GM12878 (cell line): ENCODE measurements at regions not wholly inside any gene's neighbourhood (a gene's known extent, or its start where the extent isn't known, plus 50 kb on each side); places are given as distances from the start of the nearest gene placed in this dataset.

Experiments used
- ATAC-seq: fragments of 200-7000 bp; cut with Tn5 transposase; 3 replicates; pipeline ENCODE4 v1.9.1; 2020; ENCODE audit warnings: mild to moderate bottlenecking, moderate library complexity
- BruUV-seq: library from RNA; stranded (reverse); fragments of 400-500 nt; replicated peaks from 2 replicates; lab custom pipeline; 2021; lab: Mats Ljungman, UMichigan
- CTCF ChIA-PET: fragments of 300-600 bp; sonication (Branson Sonifier 250); formaldehyde crosslinking; extraction: SDS; loops from one replicate; lab custom pipeline; 2021; ENCODE audit warnings: inconsistent platforms; lab: Yijun Ruan, JAX
- POLR2A ChIA-PET: fragments of 350-600 bp; formaldehyde crosslinking; extraction: SDS; loops from one replicate; lab custom pipeline; 2021; ENCODE audit warnings: inconsistent platforms; lab: Charles Lee
- RAD21 ChIA-PET: fragments of 300-600 bp; sonication (Branson Sonifier 250); formaldehyde crosslinking; loops from one replicate; lab custom pipeline; 2023; ENCODE audit warnings: antibody characterized with exemption; ENCODE audit not compliant: unreplicated experiment; lab: Charles Lee
- SMC1A ChIA-PET: fragments of 300-600 bp; sonication (Branson Sonifier 250); formaldehyde crosslinking; loops from one replicate; lab custom pipeline; 2023; ENCODE audit not compliant: unreplicated experiment, uncharacterized antibody; lab: Charles Lee
- DNase-seq: peaks from one replicate; pipeline ENCODE4 v3.0.0-alpha.2; 2011; ENCODE audit warnings: low read depth, low spot score
- FAIRE-seq: peaks from 3 replicates; lab custom pipeline; 2011; peaks lifted over from hg19 to GRCh38; lab: Jason Lieb, UNC
- H2AFZ ChIP-seq: 2 replicates; pipeline ENCODE4 v1.6.0; 2011; ENCODE audit warnings: low read depth, low read length, control low read depth; ENCODE audit not compliant: control insufficient read depth
- H3K27ac ChIP-seq: 2 replicates; pipeline ENCODE4 v1.5.1; 2011; ENCODE audit warnings: control low read depth; ENCODE audit not compliant: control insufficient read depth, insufficient read depth
- H3K27me3 ChIP-seq, 2 experiments: replicated peaks in 1 of 2; 2 replicates each; pipeline versions ENCODE4 v1.6.0 to v1.6.1; 2011; ENCODE audit warnings: low read length in 1 of 2; ENCODE audit not compliant: control insufficient read depth in 2 of 2, insufficient read depth in 2 of 2
- H3K36me3 ChIP-seq, 2 experiments: 2 replicates each; pipeline ENCODE4 v1.5.1; 2011; ENCODE audit warnings: low read length in 1 of 2; ENCODE audit not compliant: control insufficient read depth in 2 of 2, insufficient read depth in 2 of 2
- H3K4me1 ChIP-seq: 2 replicates; pipeline ENCODE4 v1.6.1; 2011; ENCODE audit warnings: mild to moderate bottlenecking, low read length, moderate library complexity, mixed read lengths; ENCODE audit not compliant: control insufficient read depth, insufficient read depth
- H3K4me2 ChIP-seq: 2 replicates; pipeline ENCODE4 v1.6.0; 2011; ENCODE audit warnings: control low read depth; ENCODE audit not compliant: control insufficient read depth, insufficient read depth
- H3K4me3 ChIP-seq: fragments of 200-600 bp; sonication (generic); 2 replicates; pipeline ENCODE4 v1.5.1; 2016
- H3K79me2 ChIP-seq: 2 replicates; pipeline ENCODE4 v1.6.0; 2011; ENCODE audit warnings: low read length; ENCODE audit not compliant: control insufficient read depth, insufficient read depth
- H3K9ac ChIP-seq: 2 replicates; pipeline ENCODE4 v1.8.0; 2011; ENCODE audit warnings: low read length, control low read depth, mixed read lengths; ENCODE audit not compliant: control insufficient read depth, insufficient read depth
- H3K9me3 ChIP-seq: replicated peaks from 3 replicates; pipeline ENCODE4 v1.5.1; 2011; ENCODE audit warnings: mild to moderate bottlenecking, low read length; ENCODE audit not compliant: control insufficient read depth, insufficient read depth
- H4K20me1 ChIP-seq: 2 replicates; pipeline ENCODE4 v1.6.0; 2011; ENCODE audit not compliant: control insufficient read depth, insufficient read depth
- CBFB ChIP-seq: IDR thresholded peaks from 2 replicates; pipeline ENCODE4 v1.6.1; 2016; ENCODE audit warnings: antibody characterized with exemption, low read depth
- CBX3 ChIP-seq: fragments of 200-600 bp; sonication (generic); IDR thresholded peaks from 2 replicates; pipeline ENCODE4 v1.6.1; 2016; ENCODE audit warnings: low read depth, borderline replicate concordance
- CEBPB ChIP-seq, 2 experiments: fragments of 150-350 bp in 1 of 2; IDR thresholded peaks; 2 replicates each; pipeline ENCODE4 v1.6.1; 2012 to 2014; ENCODE audit warnings: low read depth in 2 of 2, low read length in 2 of 2, borderline replicate concordance in 1 of 2, inconsistent platforms in 1 of 2
- ESRRA ChIP-seq: IDR thresholded peaks from 2 replicates; pipeline ENCODE4 v1.6.1; 2012; ENCODE audit warnings: mild to moderate bottlenecking, low read length, improper control_type of control experiment
- KLF5 ChIP-seq: fragments of 450-650 bp; IDR thresholded peaks from 2 replicates; pipeline ENCODE4 v1.6.1; 2014; ENCODE audit warnings: mild to moderate bottlenecking; ENCODE audit not compliant: partially characterized antibody
- MYB ChIP-seq: fragments of 150-350 bp; IDR thresholded peaks from 2 replicates; pipeline ENCODE4 v1.6.1; 2014; ENCODE audit warnings: mild to moderate bottlenecking, low read depth, low read length, borderline replicate concordance
- MYC ChIP-seq: IDR thresholded peaks from 2 replicates; pipeline ENCODE4 v1.6.1; 2011; ENCODE audit warnings: mild to moderate bottlenecking, low read length, moderate library complexity, inconsistent platforms; ENCODE audit not compliant: insufficient read depth, insufficient replicate concordance, insufficient read length, severe bottlenecking
- NR2F1 ChIP-seq: fragments of 450-650 bp; conservative IDR thresholded peaks from 2 replicates; pipeline ENCODE4 v1.6.1; 2017; ENCODE audit warnings: mild to moderate bottlenecking
- PAX8 ChIP-seq: fragments of 450-650 bp; IDR thresholded peaks from 2 replicates; pipeline ENCODE4 v1.6.1; 2017; ENCODE audit warnings: mild to moderate bottlenecking, moderate library complexity
- TARDBP ChIP-seq: IDR thresholded peaks from 2 replicates; pipeline ENCODE4 v1.6.1; 2016; ENCODE audit warnings: borderline replicate concordance
- ZNF622 ChIP-seq: fragments of 450-650 bp; IDR thresholded peaks from 2 replicates; pipeline ENCODE4 v1.6.1; 2017; ENCODE audit warnings: mild to moderate bottlenecking, inconsistent platforms
- WGBS: methylation state at CpG from one replicate; pipeline ENCODE4 v1.1.6; 2016; ENCODE audit warnings: low lambda C conversion rate; ENCODE audit not compliant: insufficient replicate concordance, insufficient coverage; ENCODE audit errors: missing lambda C conversion rate; 5-methylcytosine and 5-hydroxymethylcytosine counted together
- in situ Hi-C: fragments of 300-500 bp; cut with MboI; formaldehyde crosslinking; loops from 9 replicates; pipeline ENCODE4 v1.14.3; 2018; ENCODE audit warnings: mixed read lengths
- intact Hi-C: fragments of 100-400 bp; cut with micrococcal nuclease; formaldehyde crosslinking; loops from one replicate; pipeline ENCODE4 v1.14.2; 2022; ENCODE audit not compliant: unreplicated experiment
- TF ChIP-seq, protein P1 (sequence below): fragments of 450-650 bp; IDR thresholded peaks from 2 replicates; pipeline ENCODE4 v1.6.1; 2017; ENCODE audit warnings: borderline replicate concordance
- TF ChIP-seq, protein P2 (sequence below): IDR thresholded peaks from 2 replicates; pipeline ENCODE4 v1.6.1; 2011; ENCODE audit warnings: mild to moderate bottlenecking, low read depth, low read length, moderate library complexity; ENCODE audit not compliant: insufficient replicate concordance

DNA sequence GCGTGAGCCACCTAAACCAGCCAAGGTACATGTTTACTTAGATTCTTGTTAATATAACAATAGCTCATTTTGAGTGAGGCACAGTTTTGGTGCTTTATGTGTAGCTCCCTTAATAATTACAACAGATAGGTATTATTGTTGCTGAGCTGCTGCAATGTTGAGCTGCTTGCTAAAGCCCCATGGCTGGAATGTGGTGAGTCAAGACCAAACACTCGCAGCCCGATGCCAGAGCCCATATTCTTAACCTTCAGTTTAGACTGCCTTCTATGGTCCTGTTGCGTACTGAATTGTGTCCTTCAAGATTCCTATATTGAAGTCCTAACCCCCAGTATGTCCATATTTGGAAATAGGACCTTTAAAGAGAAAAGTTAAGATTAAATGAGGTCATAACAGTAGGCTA is 407.1 kb downstream of the NEBL start:
- Histone ChIP-seq H3K4me3 (no peak overlapping the region), H3K27ac (no peak overlapping the region), H3K27me3 (no peaks in the 10 kb centered on the region), H2AFZ (no peak overlapping the region), H4K20me1 (no peaks in the 10 kb centered on the region), H3K79me2 (no peaks in the 10 kb centered on the region), H3K4me1 (no peaks in the 10 kb centered on the region), H3K9me3 (no peaks in the 10 kb centered on the region), H3K36me3 (no peaks in the 10 kb centered on the region), H3K9ac (no peak overlapping the region), H3K4me2 (no peak overlapping the region)
- 46% methylated on average over 4 of the region's 4 CpGs for WGBS
- ATAC-seq (no peak), DNase-seq (no peak), FAIRE-seq (no peak)
- BruUV-seq = no TSS peak
- in situ Hi-C loops (no loop called here), intact Hi-C loops (no loop called here)
- TF ChIP-seq CBX3 = no peak
- TF ChIP-seq, protein P1, sequence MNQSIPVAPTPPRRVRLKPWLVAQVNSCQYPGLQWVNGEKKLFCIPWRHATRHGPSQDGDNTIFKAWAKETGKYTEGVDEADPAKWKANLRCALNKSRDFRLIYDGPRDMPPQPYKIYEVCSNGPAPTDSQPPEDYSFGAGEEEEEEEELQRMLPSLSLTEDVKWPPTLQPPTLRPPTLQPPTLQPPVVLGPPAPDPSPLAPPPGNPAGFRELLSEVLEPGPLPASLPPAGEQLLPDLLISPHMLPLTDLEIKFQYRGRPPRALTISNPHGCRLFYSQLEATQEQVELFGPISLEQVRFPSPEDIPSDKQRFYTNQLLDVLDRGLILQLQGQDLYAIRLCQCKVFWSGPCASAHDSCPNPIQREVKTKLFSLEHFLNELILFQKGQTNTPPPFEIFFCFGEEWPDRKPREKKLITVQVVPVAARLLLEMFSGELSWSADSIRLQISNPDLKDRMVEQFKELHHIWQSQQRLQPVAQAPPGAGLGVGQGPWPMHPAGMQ = no peak
- POLR2A ChIA-PET = no interaction called here
- SMC1A ChIA-PET = no interaction called here
- CTCF ChIA-PET = no interaction called here
- RAD21 ChIA-PET = no interaction called here

DNA sequence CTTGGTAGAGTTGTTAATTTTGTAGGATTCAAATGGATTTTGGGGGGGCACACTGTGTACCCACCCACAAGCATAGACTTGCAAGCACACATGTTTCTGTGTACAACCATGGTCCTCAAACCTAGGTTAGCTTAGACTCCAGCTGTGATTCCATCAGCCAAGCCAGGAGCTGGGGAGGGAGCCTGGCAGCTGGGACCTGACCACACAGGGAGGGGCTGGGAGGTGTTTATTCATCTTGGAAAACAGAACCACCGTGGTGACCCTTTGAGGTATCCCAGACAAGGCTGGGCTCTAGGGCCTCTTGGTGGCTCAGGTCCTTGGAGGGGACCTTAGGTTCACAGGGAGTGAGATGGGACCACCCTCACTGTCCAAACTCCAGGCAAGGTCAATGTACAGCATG is 410.3 kb downstream of the NEBL start:
- CTCF ChIA-PET = no interaction called here
- SMC1A ChIA-PET = no interaction called here
- Histone ChIP-seq H3K4me3 (no peak overlapping the region), H3K4me1 (no peaks in the 10 kb centered on the region), H3K9ac (no peak overlapping the region), H3K36me3 (no peaks in the 10 kb centered on the region), H3K27me3 (no peaks in the 10 kb centered on the region), H3K79me2 (no peaks in the 10 kb centered on the region), H2AFZ (no peak overlapping the region), H3K9me3 (no peaks in the 10 kb centered on the region), H4K20me1 (no peaks in the 10 kb centered on the region), H3K27ac (no peak overlapping the region), H3K4me2 (no peak overlapping the region)
- no peak for ATAC-seq
- DNase-seq = no peak
- POLR2A ChIA-PET = no interaction called here
- TF ChIP-seq CEBPB (IDR thresholded peaks at IDR 0.05; ENCODE audit: borderline replicate concordance in 1 of 2, low read depth in 2 of 2, low read length in 2 of 2) = no peak
- TF ChIP-seq NR2F1 = no peak
- TF ChIP-seq MYB = no peak
- TF ChIP-seq KLF5 = no peak
- TF ChIP-seq ESRRA = no peak
- no peak for TF ChIP-seq ZNF622
- TF ChIP-seq, protein P2, sequence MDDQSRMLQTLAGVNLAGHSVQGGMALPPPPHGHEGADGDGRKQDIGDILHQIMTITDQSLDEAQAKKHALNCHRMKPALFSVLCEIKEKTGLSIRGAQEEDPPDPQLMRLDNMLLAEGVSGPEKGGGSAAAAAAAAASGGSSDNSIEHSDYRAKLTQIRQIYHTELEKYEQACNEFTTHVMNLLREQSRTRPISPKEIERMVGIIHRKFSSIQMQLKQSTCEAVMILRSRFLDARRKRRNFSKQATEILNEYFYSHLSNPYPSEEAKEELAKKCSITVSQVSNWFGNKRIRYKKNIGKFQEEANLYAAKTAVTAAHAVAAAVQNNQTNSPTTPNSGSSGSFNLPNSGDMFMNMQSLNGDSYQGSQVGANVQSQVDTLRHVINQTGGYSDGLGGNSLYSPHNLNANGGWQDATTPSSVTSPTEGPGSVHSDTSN = no peak
- no peak for TF ChIP-seq CBFB
- TF ChIP-seq PAX8 = no peak
- no peak for TF ChIP-seq MYC
- no peak for TF ChIP-seq TARDBP
- RAD21 ChIA-PET = no interaction called here
- 7% methylated on average over 1 of the region's 1 CpG for WGBS
- intact Hi-C loops = no loop called here
- FAIRE-seq = no peak
- in situ Hi-C loops = no loop called here
- BruUV-seq = no TSS peak
